ENCODE measurements at regions not wholly inside any gene's neighbourhood (a gene's known extent, or its start where the extent isn't known, plus 50 kb on each side); places are given as distances from the start of the nearest gene placed in this dataset.

DNA sequence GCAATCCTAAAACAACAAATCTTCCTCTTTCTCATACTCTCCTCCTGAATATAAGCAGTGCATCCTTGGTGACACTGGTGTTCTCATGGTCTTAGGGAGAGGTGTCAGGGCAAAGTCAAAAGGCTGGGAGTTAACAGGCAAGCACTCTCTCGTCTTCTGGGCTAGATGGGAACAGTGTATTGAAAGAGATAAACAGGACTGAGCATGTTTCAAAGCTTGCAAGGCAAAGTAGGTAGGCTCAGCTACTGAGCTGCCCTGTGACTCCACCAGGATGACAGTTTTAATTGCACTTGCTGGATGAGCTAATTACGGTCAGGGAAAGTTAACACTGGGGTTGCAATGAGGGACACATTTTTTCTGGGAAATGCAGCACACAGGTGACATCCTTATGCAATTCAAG is 554.9 kb upstream of the NRP1 start:
- TF ChIP-seq POLR2AphosphoS5 (IDR thresholded peaks at IDR 0.05; ENCODE audit: insufficient read depth in 1 of 2, low read depth in 1 of 2) (no peak), POLR2A (IDR thresholded peaks at IDR 0.05) (no peak)
- TF ChIP-seq, protein P1, sequence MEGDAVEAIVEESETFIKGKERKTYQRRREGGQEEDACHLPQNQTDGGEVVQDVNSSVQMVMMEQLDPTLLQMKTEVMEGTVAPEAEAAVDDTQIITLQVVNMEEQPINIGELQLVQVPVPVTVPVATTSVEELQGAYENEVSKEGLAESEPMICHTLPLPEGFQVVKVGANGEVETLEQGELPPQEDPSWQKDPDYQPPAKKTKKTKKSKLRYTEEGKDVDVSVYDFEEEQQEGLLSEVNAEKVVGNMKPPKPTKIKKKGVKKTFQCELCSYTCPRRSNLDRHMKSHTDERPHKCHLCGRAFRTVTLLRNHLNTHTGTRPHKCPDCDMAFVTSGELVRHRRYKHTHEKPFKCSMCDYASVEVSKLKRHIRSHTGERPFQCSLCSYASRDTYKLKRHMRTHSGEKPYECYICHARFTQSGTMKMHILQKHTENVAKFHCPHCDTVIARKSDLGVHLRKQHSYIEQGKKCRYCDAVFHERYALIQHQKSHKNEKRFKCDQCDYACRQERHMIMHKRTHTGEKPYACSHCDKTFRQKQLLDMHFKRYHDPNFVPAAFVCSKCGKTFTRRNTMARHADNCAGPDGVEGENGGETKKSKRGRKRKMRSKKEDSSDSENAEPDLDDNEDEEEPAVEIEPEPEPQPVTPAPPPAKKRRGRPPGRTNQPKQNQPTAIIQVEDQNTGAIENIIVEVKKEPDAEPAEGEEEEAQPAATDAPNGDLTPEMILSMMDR (IDR thresholded peaks at IDR 0.05), result no peak
